SIG-M5 treated with dmso at 0.1 percent for 504 hours (cell line): ENCODE measurements at regions not wholly inside any gene's neighbourhood (a gene's known extent, or its start where the extent isn't known, plus 50 kb on each side); places are given as distances from the start of the nearest gene placed in this dataset.
"Not testable (repeated sequence)": the region's sequence is repeated elsewhere in the genome, so short reads cannot be mapped to it uniquely, and the experiment has no call there.

Experiments used
- DNase-seq: peaks from one replicate; lab custom pipeline; 2025; ENCODE audit not compliant: unreplicated experiment; lab: John Stamatoyannopoulos, UW

GRCh38 chr6:78500299-78501089, 366.9 kb upstream of the IRAK1BP1 start:
- no peak for DNase-seq

- DNase-seq = no peak
Measured at GRCh38 chr6:78502386-78502887, 364.9 kb upstream of the IRAK1BP1 start.

GRCh38 chr6:78505178-78505577, 362.2 kb upstream of the IRAK1BP1 start:
- no peak for DNase-seq

DNA sequence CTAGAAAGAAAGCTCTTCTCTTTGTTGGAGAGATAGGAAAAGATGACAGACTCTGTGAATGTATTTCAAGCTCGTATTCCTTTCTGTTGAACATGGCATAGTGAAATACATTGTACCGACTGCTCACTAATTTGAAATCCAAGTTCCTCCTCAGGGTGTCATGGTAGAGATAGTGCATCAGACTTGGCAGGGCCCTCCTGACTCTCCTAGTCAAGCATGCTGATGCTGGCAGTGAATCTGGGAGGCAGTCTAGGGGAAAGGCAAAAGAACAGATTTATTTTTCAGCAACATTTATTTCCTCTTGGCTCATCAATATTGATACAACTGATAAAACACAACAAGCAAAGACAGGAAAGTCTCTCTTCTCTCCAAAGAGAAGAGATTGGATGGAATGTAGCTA, 356.3 kb upstream of the IRAK1BP1 start:
- no peak for DNase-seq

- DNase-seq = no peak
Measured at GRCh38 chr6:78513856-78514255, 353.5 kb upstream of the IRAK1BP1 start.

GRCh38 chr6:78515271-78515670, 352.1 kb upstream of the IRAK1BP1 start:
- DNase-seq = no peak

DNA sequence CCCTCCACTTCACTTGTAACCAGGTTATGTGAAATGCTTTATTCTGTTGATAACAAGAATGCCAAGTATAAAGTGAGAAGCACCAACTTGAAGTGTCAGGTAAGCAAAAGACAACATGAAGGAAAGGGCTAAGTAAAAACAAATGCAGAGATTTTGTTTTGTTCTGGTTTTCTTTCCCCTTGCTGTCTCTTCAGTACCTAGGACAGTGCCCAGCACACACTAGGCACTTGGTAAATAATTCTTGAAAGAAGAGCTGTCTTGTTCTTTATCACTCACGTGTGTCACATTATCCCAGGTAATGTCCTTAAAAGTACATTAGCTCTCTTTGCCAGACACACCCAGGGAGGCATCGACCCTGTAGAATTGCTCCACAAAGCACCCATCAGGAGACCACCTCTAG, 350.0 kb upstream of the IRAK1BP1 start:
- no peak for DNase-seq

- DNase-seq = no peak
Measured at GRCh38 chr6:78523622-78524021, 343.7 kb upstream of the IRAK1BP1 start.

- DNase-seq = no peak
Measured at GRCh38 chr6:78525976-78526375, 341.4 kb upstream of the IRAK1BP1 start.

DNA sequence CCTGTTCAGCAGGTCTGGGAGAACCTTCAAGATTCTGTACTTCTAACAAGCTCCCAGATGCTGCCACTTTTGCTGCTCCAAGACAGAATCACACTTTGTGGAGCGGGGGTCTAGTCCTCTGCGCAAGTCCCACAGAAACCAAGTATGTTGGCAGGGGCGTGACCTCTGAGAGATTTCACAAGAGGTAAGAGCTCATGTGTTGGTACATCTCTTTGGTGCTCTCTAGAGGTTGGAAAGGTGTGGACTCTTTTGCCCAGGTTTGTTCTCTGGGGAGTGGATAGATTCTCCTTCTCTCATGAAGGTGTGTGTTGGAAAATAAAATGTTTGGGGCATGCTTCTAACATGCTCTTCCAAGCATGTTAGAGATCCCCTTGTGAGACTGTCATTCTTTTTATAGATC, 340.9 kb upstream of the IRAK1BP1 start:
- DNase-seq = no peak

DNA sequence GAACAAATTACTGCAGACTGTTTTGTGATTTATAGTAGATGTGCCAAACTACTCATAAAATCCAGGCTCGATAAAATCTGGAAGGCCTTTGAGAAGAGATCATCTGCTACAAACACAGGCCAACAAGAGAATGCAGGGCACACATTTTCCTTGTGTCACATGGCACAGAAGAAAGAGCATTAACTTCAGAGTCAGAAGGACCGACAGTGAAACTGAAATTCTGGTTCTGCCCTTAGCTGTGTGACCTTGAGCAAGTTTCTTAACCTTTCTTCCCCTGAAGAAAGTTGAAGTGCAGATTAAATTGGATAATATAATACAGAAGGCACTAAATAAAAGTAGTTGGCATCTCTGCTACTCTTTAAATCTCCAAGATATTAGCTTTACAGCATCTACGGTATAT, 338.4 kb upstream of the IRAK1BP1 start:
- no peak for DNase-seq

DNA sequence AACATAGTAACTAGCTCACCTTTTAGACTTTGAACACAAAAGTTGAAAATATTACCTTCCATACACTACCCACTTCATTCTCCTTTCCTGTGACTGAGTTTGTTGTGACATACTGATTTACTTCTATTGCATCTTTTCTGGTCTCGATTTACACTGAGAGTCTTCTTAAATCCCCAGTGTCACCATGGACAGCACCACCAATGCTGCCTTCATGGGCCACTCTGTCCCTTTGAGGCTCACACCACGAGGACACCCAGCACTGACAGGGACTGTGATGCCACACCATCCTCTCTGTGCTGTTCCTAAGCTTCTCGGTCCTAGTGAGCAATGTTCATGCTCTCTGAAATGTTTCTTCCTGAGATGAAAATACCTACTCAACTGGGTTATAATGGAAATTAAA, 337.1 kb upstream of the IRAK1BP1 start:
- no peak for DNase-seq

GRCh38 chr6:78533426-78533825, 333.9 kb upstream of the IRAK1BP1 start:
- DNase-seq = no peak

GRCh38 chr6:78533876-78534275, 333.5 kb upstream of the IRAK1BP1 start:
- DNase-seq = no peak

- DNase-seq = no peak
Measured at GRCh38 chr6:78538002-78538401, 329.3 kb upstream of the IRAK1BP1 start.

GRCh38 chr6:78547636-78548035, 319.7 kb upstream of the IRAK1BP1 start:
- not testable (repeated sequence) for DNase-seq

- no peak for DNase-seq
Measured at GRCh38 chr6:78551361-78551760, 316.0 kb upstream of the IRAK1BP1 start.

DNA sequence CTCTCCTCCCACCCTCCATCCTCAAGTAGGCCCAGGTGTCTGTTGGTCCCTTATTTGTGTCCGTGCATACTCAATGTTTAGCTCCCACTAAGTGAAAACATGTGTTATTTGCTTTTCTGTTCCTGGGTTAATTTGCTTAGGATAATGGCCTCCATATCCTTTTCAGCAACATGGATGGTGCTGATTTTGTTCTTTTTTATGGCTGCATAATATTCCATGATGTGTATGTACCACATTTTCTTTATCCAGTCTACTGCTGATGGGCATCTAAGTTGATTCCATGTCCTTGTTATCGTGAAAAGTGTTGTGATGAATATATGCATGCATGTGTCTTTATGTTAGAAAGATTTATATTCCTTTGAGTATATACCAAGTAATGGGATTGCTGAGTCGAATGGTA, 314.9 kb upstream of the IRAK1BP1 start:
- no peak for DNase-seq

DNA sequence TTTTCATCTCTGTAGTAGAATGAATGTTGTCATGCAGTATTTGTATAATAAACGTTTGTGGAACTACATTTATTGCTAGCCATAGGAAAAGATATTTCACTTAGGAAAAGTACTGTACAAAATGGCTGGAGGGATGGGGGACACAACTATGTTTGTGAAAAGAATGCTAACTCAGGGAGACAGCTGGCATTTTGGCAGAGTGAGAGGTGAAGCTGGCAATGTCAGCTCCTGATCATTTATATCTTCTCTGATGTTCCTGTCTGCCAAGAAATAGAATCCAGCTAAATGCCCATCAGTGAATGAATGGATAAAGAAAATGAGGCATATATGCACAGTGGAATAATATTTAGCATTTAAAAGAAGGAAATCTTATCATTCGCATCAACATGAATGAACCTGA, 313.0 kb upstream of the IRAK1BP1 start:
- DNase-seq = no peak

DNA sequence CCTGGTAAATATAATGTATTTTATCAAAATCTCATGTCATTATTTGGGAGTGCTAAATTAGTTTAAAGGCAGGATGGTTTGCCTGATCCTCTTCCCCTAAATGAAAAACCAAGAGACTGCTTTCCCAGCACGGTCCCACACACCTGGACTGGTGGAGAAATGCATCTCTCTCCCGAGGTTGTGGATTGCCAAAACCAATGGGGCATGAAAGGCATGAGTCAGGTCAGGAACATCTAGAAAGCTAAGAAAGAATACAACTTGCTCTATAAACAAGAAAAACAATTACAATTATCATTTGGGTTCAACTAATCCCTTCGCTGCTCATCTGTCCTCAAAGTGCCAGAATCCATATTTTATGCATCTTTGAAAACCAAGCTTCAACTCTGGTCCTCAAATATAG, 308.3 kb upstream of the IRAK1BP1 start:
- DNase-seq = no peak

- DNase-seq = no peak
Measured at GRCh38 chr6:78561015-78561414, 306.3 kb upstream of the IRAK1BP1 start.

DNA sequence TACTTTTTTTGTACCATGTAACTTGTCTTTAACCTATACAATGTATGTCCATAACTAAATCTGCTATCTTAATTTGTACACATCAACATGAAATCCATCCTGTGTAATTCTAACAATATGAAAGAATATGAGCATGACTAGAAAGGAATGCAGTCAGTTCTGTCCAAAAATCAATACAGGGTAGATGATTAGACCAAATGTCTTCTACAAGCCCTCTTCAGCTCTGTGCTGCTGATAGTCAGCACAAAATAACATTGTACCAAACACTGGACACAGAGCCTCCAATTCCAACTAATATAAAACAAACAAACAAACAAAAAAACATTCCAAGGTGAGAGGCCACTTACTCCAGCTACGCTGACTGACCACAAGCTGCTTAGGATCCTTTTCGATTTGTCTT, 301.4 kb upstream of the IRAK1BP1 start:
- no peak for DNase-seq

GRCh38 chr6:78570044-78570443, 297.3 kb upstream of the IRAK1BP1 start:
- no peak for DNase-seq
